ENCODE measurements at regions not wholly inside any gene's neighbourhood (a gene's known extent, or its start where the extent isn't known, plus 50 kb on each side); places are given as distances from the start of the nearest gene placed in this dataset.
"Not testable (repeated sequence)": the region's sequence is repeated elsewhere in the genome, so short reads cannot be mapped to it uniquely, and the experiment has no call there.

DNA sequence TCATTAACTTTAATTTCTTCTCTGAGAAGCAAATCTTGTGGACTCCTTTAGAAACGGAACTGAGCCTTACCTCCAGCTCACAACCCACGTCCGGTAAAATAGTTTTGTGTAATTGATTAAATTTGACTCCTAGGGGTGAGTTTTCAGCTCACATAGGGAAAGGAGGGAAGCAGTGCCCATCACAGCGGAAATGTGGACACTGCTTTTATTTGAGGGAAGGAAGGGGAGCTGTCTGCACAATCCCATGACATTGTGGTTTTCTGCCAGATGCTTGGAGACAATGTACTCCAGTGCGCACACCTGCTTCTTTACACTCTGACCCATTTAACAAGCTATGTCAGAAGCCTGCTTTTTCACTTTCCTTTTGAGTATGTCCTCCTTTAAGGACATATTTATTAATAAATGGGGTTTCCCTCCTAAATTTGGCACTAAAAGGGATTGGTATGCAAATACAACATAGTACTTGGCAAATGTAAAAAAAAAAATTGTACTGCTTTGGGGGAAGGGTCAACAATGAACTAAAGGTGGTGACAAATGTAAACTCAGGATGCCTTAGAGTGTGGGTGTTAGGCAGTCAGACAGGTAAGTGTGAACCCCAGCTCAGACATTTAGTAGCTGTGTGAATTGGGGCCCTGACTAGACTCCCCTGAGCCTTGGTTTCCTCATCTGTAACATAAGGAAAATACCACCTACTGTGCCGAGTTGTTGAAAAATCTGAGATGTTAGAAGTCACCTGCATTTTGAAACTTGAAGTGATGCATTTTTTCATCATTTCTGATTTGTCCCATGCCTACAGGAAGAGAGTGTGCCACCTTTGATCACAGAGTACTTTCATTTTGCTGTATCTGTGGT is 90.2 kb upstream of the KLF6 start:
- DNase-seq (ENCODE audit: low read depth) = no peak

DNA sequence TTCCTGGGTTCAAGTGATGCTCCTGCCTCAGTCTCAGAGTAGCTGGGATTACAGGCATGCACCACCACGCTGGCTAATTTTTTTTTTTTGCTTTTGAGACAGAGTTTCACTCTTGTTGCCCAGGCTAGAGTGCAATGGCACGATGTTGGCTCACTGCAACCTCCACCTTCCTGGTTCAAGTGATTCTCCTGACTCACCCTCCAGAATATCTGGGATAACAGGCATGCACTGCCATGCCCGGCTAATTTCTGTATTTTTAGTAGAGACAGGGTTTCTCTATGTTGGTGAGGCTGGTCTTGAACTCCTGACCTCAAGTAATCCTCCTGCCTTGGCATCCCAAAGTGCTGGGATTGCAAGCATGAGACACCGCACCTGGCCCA is 89.6 kb upstream of the KLF6 start:
- DNase-seq (ENCODE audit: low read depth) = not testable (repeated sequence)

DNA sequence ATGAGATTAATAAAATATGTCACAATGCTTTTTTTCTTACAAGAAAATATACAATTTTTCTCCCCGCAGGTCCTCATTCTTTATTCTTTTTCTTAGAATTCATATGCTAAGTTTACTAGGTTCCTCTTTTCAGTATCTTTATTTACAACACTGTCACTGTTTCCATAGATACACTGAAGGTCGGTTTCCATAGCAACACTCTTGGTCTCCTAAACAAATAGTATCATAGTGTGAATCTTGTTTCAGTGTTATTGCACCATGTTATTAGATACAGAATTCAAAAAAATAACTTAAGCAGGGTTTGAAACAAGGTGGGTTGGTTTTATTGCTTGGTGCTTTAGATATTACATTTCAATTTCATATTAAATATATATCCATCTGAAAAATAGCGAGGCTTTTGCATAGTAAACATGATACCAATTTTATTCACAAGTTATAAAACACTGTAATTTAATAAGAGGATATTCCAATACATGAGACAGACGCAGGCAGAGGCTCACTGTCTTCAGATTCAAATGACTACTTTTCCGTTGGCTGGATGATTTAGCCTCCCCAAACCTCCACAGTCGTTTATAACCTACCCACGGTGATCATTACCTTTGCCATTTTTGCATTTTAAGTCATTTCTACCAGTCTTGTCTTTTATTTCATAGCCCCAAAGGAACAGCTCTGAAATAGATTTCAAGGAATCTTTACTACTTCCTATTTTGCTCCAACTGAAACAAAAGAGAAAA is 88.9 kb upstream of the KLF6 start:
- no peak for DNase-seq (ENCODE audit: low read depth)

DNA sequence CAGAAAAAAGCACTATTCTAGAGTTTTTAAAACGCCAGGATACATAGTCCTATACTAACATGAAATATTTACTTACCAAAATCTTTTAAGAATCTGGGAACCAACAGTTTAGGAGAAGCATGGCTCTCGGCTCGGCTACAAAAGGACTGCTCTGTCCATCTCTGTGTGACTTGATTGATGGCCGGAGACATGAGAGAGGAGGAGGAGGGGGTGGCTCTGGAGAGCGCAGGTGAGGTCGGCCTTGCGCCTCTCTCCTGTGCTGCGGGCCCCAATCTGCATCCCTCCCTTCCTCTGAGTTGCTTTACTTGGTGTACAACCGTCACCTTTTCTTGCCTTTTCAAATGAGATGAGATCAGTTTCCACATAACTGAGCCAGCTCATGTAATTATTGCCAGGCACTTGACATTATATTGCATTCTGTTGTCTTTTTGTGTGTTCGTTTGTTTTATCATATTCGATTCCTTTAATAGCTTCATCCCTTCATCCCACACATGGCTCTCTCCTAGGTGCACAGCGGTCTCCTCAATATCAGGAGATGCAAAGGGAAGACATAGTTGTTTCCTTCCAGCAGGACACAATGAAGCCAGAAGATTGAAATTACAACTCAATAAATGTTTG is 87.8 kb upstream of the KLF6 start:
- no peak for DNase-seq (ENCODE audit: low read depth)

DNA sequence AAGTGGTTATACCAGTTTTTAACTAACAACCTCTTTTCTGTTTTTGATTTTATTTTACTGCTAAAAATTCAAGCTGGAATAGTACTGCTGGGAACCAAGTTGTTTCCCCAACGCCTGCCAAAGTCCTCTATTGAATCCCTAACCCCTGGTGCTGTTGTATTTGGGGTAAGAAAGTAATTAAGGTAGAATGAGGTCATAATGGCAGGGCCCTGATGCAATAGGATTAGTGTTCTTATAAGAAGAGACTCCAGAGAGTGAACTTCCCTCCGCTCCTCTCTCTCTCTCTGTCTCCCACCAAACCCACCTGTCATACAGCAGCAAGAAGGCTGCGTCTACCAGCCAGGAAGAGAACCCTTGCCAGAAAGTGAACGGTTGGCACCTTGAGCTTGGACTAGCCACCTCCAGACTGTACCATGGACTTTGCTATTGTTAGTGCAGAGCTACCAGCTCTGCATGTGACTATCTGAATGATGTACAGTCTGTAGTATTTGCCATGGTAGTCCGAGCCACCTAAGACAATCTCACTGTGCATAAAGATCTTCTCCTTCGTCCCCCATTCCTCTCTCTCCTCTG is 86.5 kb upstream of the KLF6 start:
- DNase-seq (ENCODE audit: low read depth) = no peak

DNA sequence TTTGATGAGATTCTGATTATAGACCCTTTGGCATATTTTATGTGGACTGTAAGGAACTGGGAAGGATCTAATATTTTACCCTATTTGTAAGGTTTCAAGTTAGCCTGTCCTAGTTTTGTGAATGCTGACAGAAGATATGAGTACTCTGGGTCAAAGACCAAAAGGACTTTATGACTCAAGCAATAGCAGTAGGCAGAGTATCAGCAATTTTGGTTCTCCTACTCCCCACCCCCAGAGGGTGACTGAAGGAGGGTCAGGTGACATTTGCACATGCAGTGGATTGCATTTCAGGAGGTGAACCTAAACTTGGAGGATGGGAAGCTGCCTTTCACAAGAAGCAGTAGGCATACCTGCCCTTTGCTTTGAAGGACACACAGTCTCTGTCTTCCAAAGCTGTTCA is 84.0 kb upstream of the KLF6 start:
- DNase-seq (ENCODE audit: low read depth) = no peak

DNA sequence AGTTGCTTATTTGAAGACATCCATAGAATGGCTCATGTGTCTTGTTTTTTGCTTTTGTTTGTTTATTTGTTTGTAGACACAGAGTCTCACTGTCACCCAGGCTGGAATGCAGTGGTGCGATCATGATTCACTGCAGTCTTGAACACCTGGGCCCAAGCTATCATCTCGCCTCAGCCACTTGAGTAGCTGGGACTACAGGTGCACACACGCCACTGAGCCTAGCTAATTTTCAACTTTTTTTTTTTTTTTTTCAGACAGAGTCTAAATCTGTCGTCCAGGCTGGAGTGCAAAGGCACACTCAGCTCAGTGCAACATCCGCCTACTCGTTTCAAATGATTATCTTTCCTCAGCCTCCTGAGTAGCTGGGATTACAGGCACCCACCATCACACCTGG is 83.3 kb upstream of the KLF6 start:
- DNase-seq (ENCODE audit: low read depth) = no peak

DNA sequence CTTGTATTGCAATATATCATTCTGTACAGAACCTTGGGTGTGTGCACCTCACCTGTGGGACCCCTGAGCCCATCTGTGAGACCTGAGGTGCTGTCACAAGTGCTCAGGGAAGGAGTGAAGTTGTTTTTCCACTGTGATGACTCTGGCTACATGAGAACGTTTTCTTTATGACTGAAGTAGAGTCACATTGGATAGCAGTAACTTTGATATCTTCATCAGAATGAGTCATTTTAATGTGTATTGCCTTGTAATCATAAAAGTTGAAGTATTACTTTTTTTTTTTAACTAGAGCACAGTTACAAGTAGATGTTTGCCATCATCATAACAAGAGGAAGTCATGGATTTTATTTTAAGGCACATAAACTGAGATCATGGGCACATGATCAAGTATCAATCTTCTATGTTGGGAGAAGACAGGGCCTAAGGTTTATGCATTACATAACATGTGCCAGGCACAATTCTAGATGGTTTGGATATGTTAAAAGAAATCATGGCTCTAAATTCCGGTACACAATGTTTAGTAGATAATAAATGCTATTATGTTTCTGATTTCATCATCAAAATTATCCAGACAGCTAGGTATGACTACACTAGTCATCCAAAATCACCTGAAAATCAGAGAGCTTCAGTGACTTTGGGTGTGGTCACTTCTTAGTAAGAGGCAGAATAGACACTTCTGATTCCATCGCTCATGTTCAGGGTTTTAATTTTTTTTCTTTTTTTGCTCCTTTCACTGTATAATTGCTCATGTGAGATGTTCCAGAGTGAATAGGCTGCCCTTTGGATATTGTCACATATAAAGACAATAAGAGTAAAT is 82.7 kb upstream of the KLF6 start:
- DNase-seq (ENCODE audit: low read depth) = no peak

DNA sequence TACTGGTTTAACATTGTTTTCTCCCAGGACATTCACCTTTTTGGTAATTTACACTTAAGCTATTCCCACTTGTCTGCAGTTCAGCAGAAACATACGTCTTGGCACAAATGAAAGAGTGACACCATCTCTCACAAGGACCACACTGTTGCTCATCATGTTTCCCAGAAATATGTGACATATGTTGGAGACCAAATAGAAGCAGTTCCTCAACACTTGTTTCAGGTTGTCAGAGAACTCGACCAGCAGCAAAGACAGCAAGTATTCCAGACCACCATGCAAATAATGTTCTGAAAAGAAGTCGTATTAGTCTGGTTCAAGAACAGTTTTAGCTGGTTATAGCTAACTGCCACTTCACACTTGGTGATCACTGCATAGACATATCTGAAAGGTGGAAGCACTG is 81.3 kb upstream of the KLF6 start:
- no peak for DNase-seq (ENCODE audit: low read depth)

DNA sequence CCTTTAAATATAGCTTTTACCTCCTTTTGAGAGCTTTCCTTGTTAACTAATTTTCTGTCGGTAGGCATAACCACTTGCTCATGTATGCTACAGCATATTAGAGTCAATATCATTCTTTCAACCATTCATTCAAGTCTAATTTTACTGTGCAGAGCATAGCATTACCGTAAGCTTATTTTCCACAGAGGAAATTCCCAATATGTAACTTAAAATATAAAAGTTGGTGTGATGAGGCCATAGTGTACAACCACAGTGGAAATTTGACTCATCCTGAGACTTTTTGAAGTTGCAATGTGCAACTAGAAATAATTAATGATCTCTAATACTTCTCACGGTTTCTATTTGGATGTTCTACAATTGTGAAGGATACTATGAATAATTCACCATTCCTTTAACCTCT is 80.6 kb upstream of the KLF6 start:
- no peak for DNase-seq (ENCODE audit: low read depth)

DNA sequence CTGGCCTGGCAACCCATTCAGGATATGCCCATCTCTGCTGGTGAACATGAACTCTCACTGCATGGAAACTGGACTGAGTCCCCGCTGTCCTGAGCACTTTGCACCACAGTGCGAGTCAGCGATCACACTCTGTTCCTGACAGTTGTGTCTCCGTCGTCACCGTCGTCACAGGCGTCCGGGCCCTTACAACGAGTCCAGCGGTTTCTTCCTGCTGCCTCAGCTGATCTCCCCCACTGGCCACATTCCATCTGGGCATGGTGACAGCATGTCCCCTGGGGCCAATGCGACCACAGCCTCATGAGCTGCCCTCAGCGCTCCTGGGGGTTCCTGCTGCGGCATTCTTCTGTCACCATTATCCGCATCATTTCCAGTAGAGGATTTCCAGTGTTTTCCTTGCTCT is 76.8 kb upstream of the KLF6 start:
- DNase-seq (ENCODE audit: low read depth) = no peak

DNA sequence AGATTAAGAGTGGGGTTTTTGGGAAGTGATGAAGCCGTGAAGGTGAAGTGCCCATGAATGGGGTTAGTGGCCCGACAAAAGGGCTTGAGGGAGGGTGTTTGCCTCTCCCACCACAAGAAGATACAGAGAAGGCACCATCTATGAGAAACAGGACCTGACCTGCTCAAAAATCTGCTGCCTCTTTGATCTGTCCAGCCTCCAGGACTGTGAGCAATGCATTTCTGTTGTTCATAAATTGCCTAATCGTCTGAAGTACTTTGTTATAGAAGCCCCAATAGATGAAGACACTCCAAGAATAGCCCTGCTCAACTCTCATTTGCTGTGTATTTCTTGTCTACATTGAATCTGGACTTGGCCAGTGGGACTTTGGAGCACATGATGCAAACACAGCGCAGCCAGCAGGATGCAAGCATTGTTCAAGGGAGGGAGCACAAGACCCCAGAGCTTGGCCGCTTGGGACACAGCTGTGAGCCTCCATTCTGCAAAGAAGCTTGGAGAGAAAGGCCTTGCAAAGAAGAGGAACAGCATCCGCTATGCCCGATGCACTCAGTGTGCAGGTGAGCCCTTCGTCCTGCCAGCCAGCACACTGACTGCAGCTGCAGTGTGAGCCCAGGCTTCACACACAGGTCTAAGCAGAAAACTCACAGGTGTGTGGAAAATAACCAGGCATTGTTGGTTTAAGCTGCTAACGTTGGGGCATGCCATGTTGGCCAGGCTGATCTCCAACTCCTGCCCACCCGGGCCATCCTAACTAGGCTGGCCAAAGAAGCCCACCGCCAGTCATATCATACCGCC is 73.2 kb upstream of the KLF6 start:
- no peak for DNase-seq (ENCODE audit: low read depth)

DNA sequence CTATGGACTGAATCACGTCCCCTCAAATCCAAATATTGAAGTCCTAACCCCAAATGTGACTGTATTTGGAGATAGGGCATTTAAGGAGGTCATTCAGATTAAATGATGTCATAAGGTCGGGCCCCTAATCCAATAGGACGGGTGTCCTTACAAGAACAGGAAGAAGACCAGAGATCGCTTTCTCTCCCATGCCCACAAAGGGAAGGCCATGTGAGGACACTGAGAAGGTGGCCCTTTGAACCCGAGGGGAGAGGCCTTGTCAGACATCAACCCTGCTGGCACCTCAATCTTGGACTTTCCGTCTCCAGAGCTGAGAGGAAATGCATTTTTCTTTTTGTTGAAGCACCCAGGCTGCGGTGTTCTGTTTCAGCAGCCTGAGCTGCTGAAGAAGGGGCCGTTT is 72.3 kb upstream of the KLF6 start:
- no peak for DNase-seq (ENCODE audit: low read depth)

DNA sequence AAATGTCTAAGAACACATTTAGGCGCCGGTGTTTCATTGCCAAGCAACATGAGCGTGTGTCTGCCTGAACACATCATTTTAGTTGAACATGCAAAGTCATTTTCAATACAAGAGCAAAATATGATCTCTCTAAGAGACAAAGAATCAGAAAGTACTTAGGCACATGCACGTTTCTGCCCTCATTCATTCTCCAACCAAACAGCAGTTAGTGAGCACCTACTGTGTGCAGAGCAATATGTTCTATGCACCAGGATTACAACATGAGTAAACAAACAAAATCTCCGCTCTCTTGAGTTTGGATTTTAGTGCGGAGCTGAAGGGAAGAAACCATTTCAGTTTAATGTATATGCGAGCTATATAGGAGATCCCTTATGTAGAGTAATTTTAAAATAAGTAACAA is 71.6 kb upstream of the KLF6 start:
- no peak for DNase-seq (ENCODE audit: low read depth)

DNA sequence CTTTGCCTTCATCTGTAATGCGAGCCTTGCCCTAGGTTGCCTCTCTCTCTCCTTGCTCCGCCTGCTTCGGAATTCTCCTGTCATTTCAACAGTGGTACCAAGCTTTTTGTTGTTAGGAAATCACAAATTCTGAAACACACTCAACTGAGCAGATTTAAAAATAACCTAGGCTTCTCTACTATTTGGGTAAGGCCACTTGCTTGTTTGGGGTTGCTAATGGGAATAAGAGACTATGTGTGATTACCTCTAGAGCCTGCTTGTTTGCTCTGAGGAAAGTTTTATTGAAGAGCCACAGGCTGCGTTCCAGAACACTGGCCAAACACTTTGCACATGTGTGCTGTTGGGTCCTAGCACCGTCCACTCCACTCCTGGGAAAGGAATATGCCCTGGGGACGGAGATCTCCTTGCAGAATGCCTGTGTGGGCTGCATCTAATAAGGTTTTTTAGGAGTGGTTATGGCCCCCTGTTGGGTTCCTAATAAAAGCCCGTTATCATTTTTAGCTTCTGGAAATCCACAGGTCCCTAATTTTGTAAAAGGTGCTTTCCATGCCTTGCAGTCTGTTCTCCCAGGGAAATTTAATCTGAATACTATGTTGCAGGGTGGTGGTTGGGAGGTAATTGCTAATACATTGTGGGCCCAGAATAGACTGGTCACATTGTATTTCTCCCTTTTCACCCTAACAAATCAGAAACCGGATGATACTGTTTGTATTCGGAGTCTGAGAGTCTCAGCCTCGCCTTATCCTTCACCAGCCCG is 68.7 kb upstream of the KLF6 start:
- DNase-seq (ENCODE audit: low read depth) = no peak

DNA sequence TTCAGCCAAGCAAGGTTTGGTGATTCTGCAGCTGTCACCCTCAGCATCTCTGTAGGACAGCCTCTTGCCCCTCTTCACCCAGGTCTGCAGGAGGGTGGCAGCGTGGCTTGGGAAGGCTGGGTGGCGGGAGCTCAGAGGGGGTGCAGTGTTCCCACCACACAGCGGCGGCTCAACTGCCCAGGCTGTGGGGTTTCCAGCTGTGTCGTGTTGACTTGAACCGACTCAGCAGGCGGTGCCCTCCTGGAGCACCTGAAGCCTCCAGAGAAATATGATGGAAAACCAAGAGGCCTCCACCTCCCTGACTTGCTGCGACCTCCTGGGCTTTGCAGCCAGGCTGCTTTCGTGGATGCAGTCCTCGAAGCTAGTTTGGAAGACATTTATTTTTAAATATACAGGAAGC is 68.0 kb upstream of the KLF6 start:
- DNase-seq (ENCODE audit: low read depth) = no peak

DNA sequence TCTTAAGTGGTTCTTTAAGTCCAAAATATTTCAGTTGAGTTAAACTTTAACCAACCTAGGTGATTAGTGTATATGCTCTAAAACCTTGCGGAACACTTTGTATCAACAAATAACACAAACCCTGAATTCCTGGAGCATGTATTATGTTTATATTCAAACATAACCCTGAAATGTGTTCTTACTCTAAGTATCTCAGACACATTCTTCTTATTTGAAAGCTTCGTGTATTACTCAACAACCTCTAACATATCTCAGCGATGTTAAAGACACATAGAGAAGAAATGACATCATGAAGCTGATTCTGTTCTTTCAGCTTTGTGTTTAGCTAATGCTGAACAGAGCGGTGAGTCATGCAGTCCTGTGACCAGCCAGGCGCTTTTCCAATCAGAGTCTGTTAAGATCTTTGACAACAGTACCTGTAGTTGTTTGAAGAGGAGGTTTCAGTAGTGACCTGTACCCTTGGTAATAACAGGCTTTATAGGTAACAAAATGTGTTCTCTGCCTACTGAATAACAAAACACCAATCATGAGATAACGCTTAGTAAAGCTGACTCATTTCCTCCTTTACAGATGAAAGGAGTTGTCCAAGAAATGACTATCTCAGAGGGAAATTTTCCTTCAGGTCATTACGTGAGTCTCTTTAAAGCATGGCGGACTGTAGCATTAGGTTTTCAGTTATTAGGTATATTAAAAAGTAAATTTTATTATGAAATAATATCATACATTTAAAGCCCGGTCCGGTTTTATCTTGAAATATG is 67.3 kb upstream of the KLF6 start:
- DNase-seq (ENCODE audit: low read depth) = peak; percentile 38

DNA sequence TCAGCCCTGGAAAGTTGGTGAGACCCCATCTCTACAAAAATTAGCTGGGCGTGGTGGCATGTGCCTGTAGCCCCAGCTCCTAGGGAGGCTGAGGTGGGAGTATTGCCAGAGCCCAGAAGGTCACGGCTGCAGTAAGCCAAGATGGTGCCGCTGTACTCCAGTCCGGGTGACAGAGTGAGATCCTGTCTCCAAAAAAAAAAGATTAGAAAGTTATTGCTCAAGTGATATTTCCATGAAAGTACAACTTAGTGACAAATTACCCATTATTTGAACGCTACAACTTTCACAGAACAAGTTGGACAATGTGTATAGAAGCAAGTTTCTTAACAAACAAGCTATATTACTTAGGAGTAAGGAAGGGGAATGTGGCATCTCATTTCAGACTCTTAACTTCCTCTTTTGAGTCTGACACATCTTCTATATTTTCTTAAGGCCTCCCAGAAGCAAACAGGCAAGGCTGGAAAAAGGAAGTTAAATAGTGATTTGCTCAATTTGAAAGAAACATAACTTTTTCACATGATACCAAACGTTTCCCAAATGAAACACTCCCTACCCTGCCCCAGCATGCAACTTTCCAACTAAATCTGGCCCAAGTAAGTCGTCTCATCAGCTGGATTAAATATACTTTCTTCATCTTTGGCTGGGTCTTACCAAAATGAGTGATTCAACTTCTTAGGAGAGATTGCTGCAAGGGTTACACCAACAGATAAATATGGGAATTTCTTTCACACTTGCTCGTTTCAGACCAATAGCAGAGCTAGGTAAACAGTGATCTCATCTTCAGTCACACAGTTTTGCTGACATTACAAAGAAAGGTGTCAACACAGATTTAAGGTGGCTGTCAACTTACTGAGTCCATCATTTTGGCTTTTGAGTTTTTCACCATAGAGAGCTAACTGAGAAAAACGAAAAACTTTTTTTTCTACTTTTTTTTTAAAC is 66.3 kb upstream of the KLF6 start:
- DNase-seq (ENCODE audit: low read depth) = no peak

Measured in activated T-helper 1 cell treated with Interleukin-2 at 50 U/mL for 16 hours (primary cell).